Ishikawa (cell line): ENCODE measurements at regions not wholly inside any gene's neighbourhood (a gene's known extent, or its start where the extent isn't known, plus 50 kb on each side); places are given as distances from the start of the nearest gene placed in this dataset.

ENCODE experiments used
- CEBPB ChIP-seq: IDR thresholded peaks from 2 replicates; pipeline ENCODE4 v1.6.1; 2012
- CREB1 ChIP-seq: IDR thresholded peaks from 2 replicates; pipeline ENCODE4 v1.6.1; 2012; ENCODE audit warnings: low read depth
- EGR1 ChIP-seq: IDR thresholded peaks from 2 replicates; pipeline ENCODE4 v1.6.1; 2012
- EP300 ChIP-seq: IDR thresholded peaks from 2 replicates; pipeline ENCODE4 v1.6.1; 2012; ENCODE audit warnings: borderline replicate concordance
- FOXM1 ChIP-seq: IDR thresholded peaks from 2 replicates; pipeline ENCODE4 v1.6.1; 2012; ENCODE audit warnings: low read depth, borderline replicate concordance
- NFIC ChIP-seq: IDR thresholded peaks from 2 replicates; pipeline ENCODE4 v1.6.1; 2012
- RAD21 ChIP-seq: IDR thresholded peaks from 2 replicates; pipeline ENCODE4 v1.6.1; 2012; ENCODE audit warnings: low read depth
- REST ChIP-seq: IDR thresholded peaks from 2 replicates; pipeline ENCODE4 v1.6.1; 2012; ENCODE audit warnings: low read depth, mild to moderate bottlenecking
- TAF1 ChIP-seq: IDR thresholded peaks from 2 replicates; pipeline ENCODE4 v1.6.1; 2012; ENCODE audit warnings: low read depth, mild to moderate bottlenecking
- TCF12 ChIP-seq: IDR thresholded peaks from 2 replicates; pipeline ENCODE4 v1.6.1; 2012; ENCODE audit warnings: low read depth
- TEAD4 ChIP-seq: IDR thresholded peaks from 2 replicates; pipeline ENCODE4 v1.6.1; 2012
- YY1 ChIP-seq: IDR thresholded peaks from 2 replicates; pipeline ENCODE4 v1.6.1; 2012; ENCODE audit warnings: low read depth
- ZBTB7A ChIP-seq: IDR thresholded peaks from 2 replicates; pipeline ENCODE4 v1.6.1; 2012; ENCODE audit warnings: low read depth
- TF ChIP-seq, protein P1 (sequence below): IDR thresholded peaks from 2 replicates; pipeline ENCODE4 v1.6.1; 2012
- TF ChIP-seq, protein P2 (sequence below): IDR thresholded peaks from 2 replicates; pipeline ENCODE4 v1.6.1; 2012

- TF ChIP-seq NFIC = no peak
- TF ChIP-seq ZBTB7A = no peak
- TF ChIP-seq FOXM1 = no peak
- no peak for TF ChIP-seq TAF1
- no peak for TF ChIP-seq CREB1
- no peak for TF ChIP-seq RAD21
- no peak for TF ChIP-seq TCF12
- TF ChIP-seq YY1 = no peak
- TF ChIP-seq EGR1 = no peak
- TF ChIP-seq REST = no peak
- TF ChIP-seq, protein P1, sequence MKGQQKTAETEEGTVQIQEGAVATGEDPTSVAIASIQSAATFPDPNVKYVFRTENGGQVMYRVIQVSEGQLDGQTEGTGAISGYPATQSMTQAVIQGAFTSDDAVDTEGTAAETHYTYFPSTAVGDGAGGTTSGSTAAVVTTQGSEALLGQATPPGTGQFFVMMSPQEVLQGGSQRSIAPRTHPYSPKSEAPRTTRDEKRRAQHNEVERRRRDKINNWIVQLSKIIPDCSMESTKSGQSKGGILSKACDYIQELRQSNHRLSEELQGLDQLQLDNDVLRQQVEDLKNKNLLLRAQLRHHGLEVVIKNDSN = no peak
- TF ChIP-seq EP300 = no peak
- no peak for TF ChIP-seq CEBPB
Observed at GRCh38 chr2:17124575-17125318, 393.5 kb downstream of the RAD51AP2 start.

- TF ChIP-seq FOXM1 (no peak), YY1 (no peak), NFIC (no peak), TCF12 (no peak), CEBPB (no peak), TEAD4 (no peak), EGR1 (no peak), EP300 (no peak), TAF1 (no peak), RAD21 (no peak), CREB1 (no peak), REST (no peak), ZBTB7A (no peak)
- TF ChIP-seq, protein P1 = no peak
- TF ChIP-seq, protein P2, sequence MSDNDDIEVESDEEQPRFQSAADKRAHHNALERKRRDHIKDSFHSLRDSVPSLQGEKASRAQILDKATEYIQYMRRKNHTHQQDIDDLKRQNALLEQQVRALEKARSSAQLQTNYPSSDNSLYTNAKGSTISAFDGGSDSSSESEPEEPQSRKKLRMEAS = no peak
Observed at GRCh38 chr2:17122887-17123501, 395.2 kb downstream of the RAD51AP2 start.

- TF ChIP-seq NFIC (no peak), CEBPB (no peak), TEAD4 (no peak), RAD21 (no peak), ZBTB7A (no peak), CREB1 (no peak), FOXM1 (no peak), EGR1 (no peak)
- TF ChIP-seq, protein P2 = no peak
Observed at GRCh38 chr2:17115466-17115865, 402.8 kb downstream of the RAD51AP2 start.

GRCh38 chr2:17115042-17115441 is 403.2 kb downstream of the RAD51AP2 start:
- TF ChIP-seq TCF12 = no peak
- no peak for TF ChIP-seq NFIC
- TF ChIP-seq REST = no peak
- TF ChIP-seq FOXM1 = no peak
- TF ChIP-seq CREB1 = no peak
- no peak for TF ChIP-seq YY1
- TF ChIP-seq CEBPB = no peak
- TF ChIP-seq EGR1 = no peak
- TF ChIP-seq, protein P1 = no peak
- no peak for TF ChIP-seq TAF1
- TF ChIP-seq, protein P2 = no peak
- TF ChIP-seq ZBTB7A = no peak
